KMS-11 (cell line): ENCODE measurements at regions not wholly inside any gene's neighbourhood (a gene's known extent, or its start where the extent isn't known, plus 50 kb on each side); places are given as distances from the start of the nearest gene placed in this dataset.

Experiments
- H2AFZ ChIP-seq: fragments of 200-600 bp; sonication (generic); 2 replicates; pipeline ENCODE4 v1.6.1; 2016; ENCODE audit warnings: antibody characterized with exemption, mixed run types, low read depth
- H3K27ac ChIP-seq: fragments of 200-600 bp; sonication (generic); 2 replicates; pipeline ENCODE4 v1.6.1; 2016; ENCODE audit warnings: mild to moderate bottlenecking, mixed run types
- H3K27me3 ChIP-seq: fragments of 200-600 bp; sonication (generic); 2 replicates; pipeline ENCODE4 v1.6.1; 2017; ENCODE audit warnings: mild to moderate bottlenecking, low read depth, mixed run types, moderate library complexity; ENCODE audit not compliant: insufficient read depth
- H3K36me3 ChIP-seq: fragments of 200-600 bp; sonication (generic); 2 replicates; pipeline ENCODE4 v1.6.1; 2017; ENCODE audit warnings: mild to moderate bottlenecking, mixed run types; ENCODE audit not compliant: insufficient read depth
- H3K4me1 ChIP-seq: fragments of 200-600 bp; sonication (generic); 2 replicates; pipeline ENCODE4 v1.6.1; 2016; ENCODE audit warnings: mild to moderate bottlenecking, low read depth, mixed run types; ENCODE audit not compliant: poor library complexity, severe bottlenecking
- H3K4me2 ChIP-seq: fragments of 200-600 bp; sonication (generic); 2 replicates; pipeline ENCODE4 v1.7.0; 2016; ENCODE audit warnings: mild to moderate bottlenecking, mixed run types
- H3K4me3 ChIP-seq: fragments of 200-600 bp; sonication (generic); IDR thresholded peaks from 2 replicates; pipeline ENCODE4 v1.6.1; 2017; ENCODE audit warnings: low read depth, low read length, mixed read lengths; ENCODE audit not compliant: insufficient read depth
- H3K79me2 ChIP-seq: fragments of 200-600 bp; sonication (generic); 2 replicates; pipeline ENCODE4 v1.6.1; 2016; ENCODE audit warnings: low read depth, mixed run types; ENCODE audit not compliant: insufficient read depth
- H3K9ac ChIP-seq: fragments of 200-600 bp; sonication (generic); 2 replicates; pipeline ENCODE4 v1.6.1; 2016; ENCODE audit warnings: mild to moderate bottlenecking, mixed run types
- H4K20me1 ChIP-seq: fragments of 200-600 bp; sonication (generic); 2 replicates; pipeline ENCODE4 v1.6.1; 2016; ENCODE audit warnings: mild to moderate bottlenecking, mixed run types; ENCODE audit not compliant: insufficient read depth
- TF ChIP-seq, protein P1 (sequence below): fragments of 200-600 bp; sonication (generic); conservative IDR thresholded peaks from 2 replicates; pipeline ENCODE4 v1.6.1; 2017; ENCODE audit warnings: low read depth, mild to moderate bottlenecking, antibody characterized with exemption, low read length, moderate library complexity, mixed read lengths

DNA sequence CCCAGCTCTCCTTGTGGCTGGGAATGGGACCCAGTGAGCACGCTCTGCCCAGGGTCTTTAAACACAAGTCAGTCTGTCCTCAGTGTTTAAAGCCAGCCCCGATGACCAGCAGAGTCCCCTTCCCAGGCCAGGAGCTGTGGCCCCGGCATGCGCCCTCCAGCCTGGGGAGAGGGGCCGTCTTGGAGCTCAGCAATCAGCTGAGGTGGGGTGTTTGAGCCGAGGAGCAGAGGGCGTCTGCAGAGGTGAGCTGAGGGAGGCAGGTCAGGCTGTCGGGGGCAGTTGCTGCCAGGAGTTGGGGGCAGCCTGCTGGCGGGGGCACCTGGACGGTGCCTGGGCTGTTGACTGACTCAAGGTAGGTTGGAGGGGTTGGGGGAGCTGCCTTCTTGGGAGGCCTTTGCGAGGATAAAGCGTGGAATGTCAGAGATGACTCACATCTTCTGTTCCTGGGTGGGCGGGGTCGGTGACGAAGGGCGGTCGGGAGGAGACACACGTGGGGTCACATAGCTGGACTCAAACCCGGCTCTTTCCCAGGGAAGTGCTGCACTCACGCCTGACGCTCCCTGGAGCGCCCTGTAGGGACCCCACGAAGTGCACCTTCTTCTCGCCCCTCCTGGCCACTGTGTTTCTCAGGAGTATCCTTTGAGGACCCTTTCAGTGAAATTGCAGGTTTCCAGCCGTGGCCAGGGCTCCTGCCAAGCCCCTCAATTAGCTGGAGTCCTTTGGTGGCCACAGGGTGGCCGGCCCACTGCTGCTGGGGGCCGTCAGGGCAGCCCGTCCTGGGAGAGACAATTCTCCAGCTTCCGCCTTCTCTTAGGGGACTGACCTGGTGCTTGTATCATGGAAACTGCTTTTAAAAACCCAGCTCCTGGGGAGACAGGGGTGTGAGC lies 86.2 kb downstream of the SIK1 start:
- Histone ChIP-seq H3K4me1 (no peaks in the 10 kb centered on the region), H3K9ac (no peak overlapping the region), H3K4me2 (no peak overlapping the region), H3K27ac (no peak overlapping the region), H4K20me1 (no peaks in the 10 kb centered on the region), H3K27me3 (no peaks in the 10 kb centered on the region), H3K79me2 (no peaks in the 10 kb centered on the region), H3K36me3 (no peaks in the 10 kb centered on the region), H2AFZ (no peak overlapping the region), H3K4me3 (no peak overlapping the region)
- TF ChIP-seq, protein P1, sequence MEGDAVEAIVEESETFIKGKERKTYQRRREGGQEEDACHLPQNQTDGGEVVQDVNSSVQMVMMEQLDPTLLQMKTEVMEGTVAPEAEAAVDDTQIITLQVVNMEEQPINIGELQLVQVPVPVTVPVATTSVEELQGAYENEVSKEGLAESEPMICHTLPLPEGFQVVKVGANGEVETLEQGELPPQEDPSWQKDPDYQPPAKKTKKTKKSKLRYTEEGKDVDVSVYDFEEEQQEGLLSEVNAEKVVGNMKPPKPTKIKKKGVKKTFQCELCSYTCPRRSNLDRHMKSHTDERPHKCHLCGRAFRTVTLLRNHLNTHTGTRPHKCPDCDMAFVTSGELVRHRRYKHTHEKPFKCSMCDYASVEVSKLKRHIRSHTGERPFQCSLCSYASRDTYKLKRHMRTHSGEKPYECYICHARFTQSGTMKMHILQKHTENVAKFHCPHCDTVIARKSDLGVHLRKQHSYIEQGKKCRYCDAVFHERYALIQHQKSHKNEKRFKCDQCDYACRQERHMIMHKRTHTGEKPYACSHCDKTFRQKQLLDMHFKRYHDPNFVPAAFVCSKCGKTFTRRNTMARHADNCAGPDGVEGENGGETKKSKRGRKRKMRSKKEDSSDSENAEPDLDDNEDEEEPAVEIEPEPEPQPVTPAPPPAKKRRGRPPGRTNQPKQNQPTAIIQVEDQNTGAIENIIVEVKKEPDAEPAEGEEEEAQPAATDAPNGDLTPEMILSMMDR, result no peak

GRCh38 chr21:43339668-43340067 lies 87.3 kb downstream of the SIK1 start:
- Histone ChIP-seq H3K4me1 (no peaks in the 10 kb centered on the region), H3K9ac (no peak overlapping the region), H3K79me2 (no peaks in the 10 kb centered on the region), H3K27ac (no peak overlapping the region), H3K27me3 (no peaks in the 10 kb centered on the region), H2AFZ (no peak overlapping the region), H3K4me2 (no peak overlapping the region), H3K4me3 (no peak overlapping the region), H3K36me3 (no peaks in the 10 kb centered on the region), H4K20me1 (no peaks in the 10 kb centered on the region)
- TF ChIP-seq, protein P1, result no peak

DNA sequence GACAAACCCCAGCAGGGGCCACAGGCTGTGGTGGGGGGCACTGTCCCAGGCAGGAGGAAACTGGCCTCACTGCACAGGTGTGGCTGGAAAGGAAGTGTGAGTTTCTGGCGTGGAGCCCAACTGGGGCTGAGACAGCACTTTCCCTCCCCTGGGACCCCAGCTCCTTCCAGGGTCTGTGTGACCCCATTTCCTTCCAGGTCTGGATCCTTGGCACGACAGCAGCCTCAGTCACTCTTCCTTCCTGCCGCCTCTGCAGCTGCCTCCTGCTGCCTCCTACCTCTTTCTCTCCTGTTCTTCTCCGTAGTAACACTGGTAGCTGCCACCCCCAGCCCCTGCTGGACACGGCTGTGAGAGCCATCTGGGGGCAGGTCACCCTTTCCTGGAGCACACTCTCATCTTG lies 88.0 kb downstream of the SIK1 start:
- no peak overlapping the region for H2AFZ ChIP-seq
- no peak overlapping the region for H3K9ac ChIP-seq

DNA sequence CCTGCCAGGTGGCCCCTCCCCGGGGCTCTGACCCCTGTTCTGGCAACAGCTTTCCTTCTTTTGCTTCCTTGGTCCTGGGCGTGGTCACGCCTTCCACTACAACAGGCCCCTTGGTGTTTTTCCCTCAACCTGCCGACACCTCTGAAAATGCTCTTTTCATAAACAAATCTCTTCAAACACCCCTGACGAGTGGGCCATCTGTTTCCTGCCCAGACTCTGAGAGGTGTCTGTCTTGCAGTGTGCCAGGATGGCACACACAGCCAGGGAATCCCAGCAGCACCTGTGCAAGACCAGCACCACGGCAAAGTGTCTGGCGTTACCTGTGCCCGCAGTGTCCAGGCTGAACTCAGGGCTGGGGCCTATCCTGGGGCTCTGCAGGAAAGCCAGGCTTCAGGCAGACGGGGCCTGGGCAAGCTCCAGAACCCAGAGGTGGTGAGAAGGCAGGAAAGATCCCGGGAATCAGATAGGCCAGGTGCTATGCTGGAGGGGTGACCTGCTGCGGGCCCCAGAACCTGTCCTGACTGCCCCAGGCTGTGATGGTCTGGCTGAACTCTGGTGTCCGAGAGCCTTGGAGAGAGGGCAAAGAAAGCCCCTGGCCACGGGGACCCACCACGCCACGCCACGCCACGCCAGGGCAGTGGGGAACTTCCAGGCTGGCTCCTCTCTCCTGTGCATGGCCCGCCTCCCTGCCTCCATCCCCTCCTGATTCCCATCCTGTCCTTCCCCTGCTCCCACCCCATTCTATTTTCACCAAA lies 88.9 kb downstream of the SIK1 start:
- Histone ChIP-seq H3K79me2 (no peaks in the 10 kb centered on the region), H2AFZ (no peak overlapping the region), H3K36me3 (no peaks in the 10 kb centered on the region), H3K27ac (no peak overlapping the region), H3K4me1 (no peaks in the 10 kb centered on the region), H3K4me2 (no peak overlapping the region), H4K20me1 (no peaks in the 10 kb centered on the region), H3K4me3 (no peak overlapping the region), H3K27me3 (no peaks in the 10 kb centered on the region), H3K9ac (no peak overlapping the region)
- TF ChIP-seq, protein P1, result no peak

More for the DNA sequence above, 88.0 kb downstream of the SIK1 start:
- no peak overlapping the region for H3K4me2 ChIP-seq
- no peaks in the 10 kb centered on the region for H4K20me1 ChIP-seq
- no peaks in the 10 kb centered on the region for H3K36me3 ChIP-seq
- H3K27ac ChIP-seq, result no peak overlapping the region
- TF ChIP-seq, protein P1, result no peak
- no peaks in the 10 kb centered on the region for H3K27me3 ChIP-seq
- no peaks in the 10 kb centered on the region for H3K4me1 ChIP-seq
- no peak overlapping the region for H3K4me3 ChIP-seq
- no peaks in the 10 kb centered on the region for H3K79me2 ChIP-seq
